ENCODE measurements at regions not wholly inside any gene's neighbourhood (a gene's known extent, or its start where the extent isn't known, plus 50 kb on each side); places are given as distances from the start of the nearest gene placed in this dataset.

DNA sequence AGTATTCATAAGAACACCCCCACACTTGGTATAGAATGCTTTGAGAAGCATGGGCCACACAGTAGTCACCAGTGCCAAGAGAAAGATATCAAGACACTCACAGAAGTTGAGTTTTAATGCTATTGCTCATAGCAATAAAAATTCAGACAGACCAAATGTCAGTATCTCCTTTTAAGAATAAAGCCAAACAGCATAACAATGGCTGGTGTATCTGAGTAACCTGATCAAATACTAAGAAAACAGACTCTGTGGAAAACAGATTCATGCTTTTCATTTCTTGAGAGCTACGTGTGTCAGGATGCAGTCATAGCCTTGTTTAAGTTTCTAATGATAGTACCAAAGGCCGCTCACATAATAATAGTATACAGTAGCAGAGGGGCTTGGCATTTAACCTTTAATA is 778.5 kb downstream of the MECOM start:
- Histone ChIP-seq H3K9ac (ENCODE audit: insufficient read depth in 1 of 2, low read length in 2 of 2) (no peak overlapping the region), H3K4me1 (ENCODE audit: control insufficient read depth in 5 of 5, insufficient read depth in 5 of 5, low read length in 5 of 5) (peaks cover 0 to 7% (median 0%) of the 10 kb centered on the region in 5 donors), H3K36me3 (ENCODE audit: control insufficient read depth in 4 of 4, insufficient read depth in 4 of 4, low read length in 4 of 4) (no peaks in the 10 kb centered on the region), H3K27ac (ENCODE audit: low read depth in 1 of 2, low read length in 1 of 2) (no peak overlapping the region), H3K27me3 (ENCODE audit: control insufficient read depth in 3 of 3, insufficient read depth in 3 of 3, low read length in 2 of 3) (no peaks in the 10 kb centered on the region), H3K9me3 (ENCODE audit: control insufficient read depth in 4 of 4, insufficient read depth in 3 of 4, low read length in 3 of 4) (no peaks in the 10 kb centered on the region), H3K4me3 (no peak overlapping the region)
- DNase-seq (no peak), ATAC-seq (ENCODE audit: insufficient read depth, low FRiP score) (no peak)
- TF ChIP-seq, protein P1, sequence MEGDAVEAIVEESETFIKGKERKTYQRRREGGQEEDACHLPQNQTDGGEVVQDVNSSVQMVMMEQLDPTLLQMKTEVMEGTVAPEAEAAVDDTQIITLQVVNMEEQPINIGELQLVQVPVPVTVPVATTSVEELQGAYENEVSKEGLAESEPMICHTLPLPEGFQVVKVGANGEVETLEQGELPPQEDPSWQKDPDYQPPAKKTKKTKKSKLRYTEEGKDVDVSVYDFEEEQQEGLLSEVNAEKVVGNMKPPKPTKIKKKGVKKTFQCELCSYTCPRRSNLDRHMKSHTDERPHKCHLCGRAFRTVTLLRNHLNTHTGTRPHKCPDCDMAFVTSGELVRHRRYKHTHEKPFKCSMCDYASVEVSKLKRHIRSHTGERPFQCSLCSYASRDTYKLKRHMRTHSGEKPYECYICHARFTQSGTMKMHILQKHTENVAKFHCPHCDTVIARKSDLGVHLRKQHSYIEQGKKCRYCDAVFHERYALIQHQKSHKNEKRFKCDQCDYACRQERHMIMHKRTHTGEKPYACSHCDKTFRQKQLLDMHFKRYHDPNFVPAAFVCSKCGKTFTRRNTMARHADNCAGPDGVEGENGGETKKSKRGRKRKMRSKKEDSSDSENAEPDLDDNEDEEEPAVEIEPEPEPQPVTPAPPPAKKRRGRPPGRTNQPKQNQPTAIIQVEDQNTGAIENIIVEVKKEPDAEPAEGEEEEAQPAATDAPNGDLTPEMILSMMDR (IDR thresholded peaks at IDR 0.05; ENCODE audit: control extremely low read depth, extremely low read depth) = no peak
- 89 to 91% methylated on average over 2 of the region's 2 CpGs for WGBS, 2 donors

DNA sequence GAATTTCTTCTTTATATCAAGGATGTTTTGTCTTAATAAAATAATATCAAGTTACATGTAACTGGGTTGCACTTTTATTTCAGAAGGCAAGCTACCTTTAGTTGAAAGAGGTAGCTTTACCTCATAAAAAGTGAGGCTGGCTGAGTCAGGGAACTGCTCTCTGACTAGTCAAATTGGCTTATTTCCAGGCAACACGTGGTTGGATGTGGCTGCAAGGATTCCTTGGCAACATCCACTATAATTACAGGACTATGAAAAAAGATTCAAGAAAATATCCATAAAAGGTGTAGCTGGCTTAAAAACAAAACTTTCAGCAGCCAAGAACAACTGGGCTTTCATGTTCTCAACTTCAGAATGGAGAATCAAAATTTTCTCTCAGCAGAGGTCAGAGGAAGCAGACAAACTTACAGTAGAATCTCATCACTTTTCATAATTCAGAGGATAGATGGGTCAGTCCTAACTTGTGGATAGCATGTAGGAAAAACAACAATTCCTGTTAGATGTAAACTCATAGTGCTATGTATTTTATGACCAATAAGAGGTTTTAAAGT is 779.1 kb downstream of the MECOM start:
- H3K4me1 ChIP-seq (ENCODE audit: control insufficient read depth in 5 of 5, insufficient read depth in 5 of 5, low read length in 5 of 5) = peaks cover 0 to 7% (median 0%) of the 10 kb centered on the region in 5 donors
- no peaks in the 10 kb centered on the region for H3K9me3 ChIP-seq (ENCODE audit: control insufficient read depth in 4 of 4, insufficient read depth in 3 of 4, low read length in 3 of 4)
- no peak overlapping the region for H3K9ac ChIP-seq (ENCODE audit: insufficient read depth in 1 of 2, low read length in 2 of 2)
- WGBS, 2 donors = 0% methylated on average over 1 of the region's 1 CpG
- TF ChIP-seq, protein P1 (IDR thresholded peaks at IDR 0.05; ENCODE audit: control extremely low read depth, extremely low read depth) = no peak
- ATAC-seq (ENCODE audit: insufficient read depth, low FRiP score) (no peak), DNase-seq (peak; percentile 31 to 84 (median 73))
- H3K27me3 ChIP-seq (ENCODE audit: control insufficient read depth in 3 of 3, insufficient read depth in 3 of 3, low read length in 2 of 3) = no peaks in the 10 kb centered on the region
- H3K27ac ChIP-seq (ENCODE audit: low read depth in 1 of 2, low read length in 1 of 2) = no peak overlapping the region
- H3K36me3 ChIP-seq (ENCODE audit: control insufficient read depth in 4 of 4, insufficient read depth in 4 of 4, low read length in 4 of 4) = no peaks in the 10 kb centered on the region
- no peak overlapping the region for H3K4me3 ChIP-seq

DNA sequence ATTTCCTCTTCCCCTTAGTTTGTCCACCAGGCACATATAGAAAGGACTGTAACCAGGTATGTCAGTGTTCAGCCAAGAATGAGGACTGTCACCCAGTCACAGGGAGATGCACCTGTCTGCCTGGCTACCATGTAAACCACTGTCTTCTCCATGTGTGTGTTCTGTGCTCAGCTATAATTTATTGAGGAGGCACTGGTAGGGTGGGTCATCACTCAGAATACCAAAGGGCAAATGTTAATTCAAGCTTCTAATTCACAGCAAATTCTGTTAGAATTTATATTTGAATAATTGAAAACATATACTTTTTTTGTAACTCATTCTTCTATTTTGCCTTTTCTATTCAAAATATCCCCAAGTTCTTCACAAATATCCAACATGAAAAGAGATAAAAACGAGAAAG is 780.4 kb downstream of the MECOM start:
- 0 to 71% methylated on average over 1 of the region's 1 CpG for WGBS, 2 donors
- no peaks in the 10 kb centered on the region for H3K36me3 ChIP-seq (ENCODE audit: control insufficient read depth in 4 of 4, insufficient read depth in 4 of 4, low read length in 4 of 4)
- DNase-seq = no peak
- H3K27ac ChIP-seq (ENCODE audit: low read depth in 1 of 2, low read length in 1 of 2) = no peak overlapping the region
- no peak overlapping the region for H3K4me3 ChIP-seq
- no peak overlapping the region for H3K9ac ChIP-seq (ENCODE audit: insufficient read depth in 1 of 2, low read length in 2 of 2)
- H3K27me3 ChIP-seq (ENCODE audit: control insufficient read depth in 3 of 3, insufficient read depth in 3 of 3, low read length in 2 of 3) = no peaks in the 10 kb centered on the region
- H3K9me3 ChIP-seq (ENCODE audit: control insufficient read depth in 4 of 4, insufficient read depth in 3 of 4, low read length in 3 of 4) = no peaks in the 10 kb centered on the region
- no peak for ATAC-seq (ENCODE audit: insufficient read depth, low FRiP score)
- TF ChIP-seq, protein P1 (IDR thresholded peaks at IDR 0.05; ENCODE audit: control extremely low read depth, extremely low read depth) = no peak
- peaks cover 0 to 7% (median 0%) of the 10 kb centered on the region in 5 donors for H3K4me1 ChIP-seq (ENCODE audit: control insufficient read depth in 5 of 5, insufficient read depth in 5 of 5, low read length in 5 of 5)

DNA sequence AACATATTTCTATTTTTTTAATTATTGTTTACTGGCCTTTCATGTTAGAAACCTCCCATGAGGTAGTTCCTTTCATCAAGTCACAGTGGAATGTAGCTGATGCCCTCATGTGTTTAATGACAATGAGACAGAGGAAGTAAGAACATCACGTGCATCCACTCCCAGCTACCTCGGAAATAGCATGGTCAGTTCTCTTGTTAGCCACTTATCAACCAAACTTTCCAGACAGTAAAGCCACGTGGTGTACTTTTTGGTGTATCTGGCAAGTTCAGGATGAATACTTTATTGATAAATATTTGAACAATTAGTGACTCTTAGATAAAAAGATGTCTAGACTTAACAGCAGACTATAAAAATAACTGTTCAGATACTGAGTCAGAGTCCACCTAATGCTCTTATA is 781.7 kb downstream of the MECOM start:
- DNase-seq = no peak
- peaks cover 0 to 8% (median 0%) of the 10 kb centered on the region in 5 donors for H3K4me1 ChIP-seq (ENCODE audit: control insufficient read depth in 5 of 5, insufficient read depth in 5 of 5, low read length in 5 of 5)
- no peaks in the 10 kb centered on the region for H3K27me3 ChIP-seq (ENCODE audit: control insufficient read depth in 3 of 3, insufficient read depth in 3 of 3, low read length in 2 of 3)
- WGBS, 2 donors = 58 to 69% methylated on average over 3 of the region's 3 CpGs
- no peaks in the 10 kb centered on the region for H3K9me3 ChIP-seq (ENCODE audit: control insufficient read depth in 4 of 4, insufficient read depth in 3 of 4, low read length in 3 of 4)
- TF ChIP-seq, protein P1 (IDR thresholded peaks at IDR 0.05; ENCODE audit: control extremely low read depth, extremely low read depth) = no peak
- no peaks in the 10 kb centered on the region for H3K36me3 ChIP-seq (ENCODE audit: control insufficient read depth in 4 of 4, insufficient read depth in 4 of 4, low read length in 4 of 4)
- H3K4me3 ChIP-seq = no peak overlapping the region
- no peak for ATAC-seq (ENCODE audit: insufficient read depth, low FRiP score)
- H3K27ac ChIP-seq (ENCODE audit: low read depth in 1 of 2, low read length in 1 of 2) = no peak overlapping the region
- no peak overlapping the region for H3K9ac ChIP-seq (ENCODE audit: insufficient read depth in 1 of 2, low read length in 2 of 2)
